8988T (cell line): ENCODE measurements at regions not wholly inside any gene's neighbourhood (a gene's known extent, or its start where the extent isn't known, plus 50 kb on each side); places are given as distances from the start of the nearest gene placed in this dataset.
"Not testable (repeated sequence)": the region's sequence is repeated elsewhere in the genome, so short reads cannot be mapped to it uniquely, and the experiment has no call there.

Experiments
- DNase-seq: peaks from one replicate; pipeline ENCODE4 v3.0.0; 2011

GRCh38 chr1:90396917-90397316 is 320.2 kb downstream of the BARHL2 start:
- DNase-seq = no peak

GRCh38 chr1:90394247-90394646 is 322.9 kb downstream of the BARHL2 start:
- no peak for DNase-seq

GRCh38 chr1:90393025-90393424 is 324.1 kb downstream of the BARHL2 start:
- DNase-seq = no peak

GRCh38 chr1:90391126-90391525 is 326.0 kb downstream of the BARHL2 start:
- no peak for DNase-seq

GRCh38 chr1:90387805-90388204 is 329.3 kb downstream of the BARHL2 start:
- DNase-seq = no peak

- no peak for DNase-seq
Observed at GRCh38 chr1:90386899-90387720, 330.0 kb downstream of the BARHL2 start.

- DNase-seq = no peak
Observed at GRCh38 chr1:90384193-90384592, 332.9 kb downstream of the BARHL2 start.

- no peak for DNase-seq
Observed at GRCh38 chr1:90382161-90382560, 334.9 kb downstream of the BARHL2 start.

- no peak for DNase-seq
Observed at GRCh38 chr1:90381598-90381997, 335.5 kb downstream of the BARHL2 start.

GRCh38 chr1:90371448-90371813 is 345.7 kb downstream of the BARHL2 start:
- DNase-seq = no peak

GRCh38 chr1:90370686-90371447 is 346.2 kb downstream of the BARHL2 start:
- DNase-seq = no peak

GRCh38 chr1:90362163-90362562 is 354.9 kb downstream of the BARHL2 start:
- DNase-seq = no peak

GRCh38 chr1:90361026-90361425 is 356.1 kb downstream of the BARHL2 start:
- DNase-seq = no peak

GRCh38 chr1:90359994-90360393 is 357.1 kb downstream of the BARHL2 start:
- no peak for DNase-seq

- no peak for DNase-seq
Observed at GRCh38 chr1:90358448-90358847, 358.7 kb downstream of the BARHL2 start.

GRCh38 chr1:90357995-90358394 is 359.1 kb downstream of the BARHL2 start:
- DNase-seq = no peak

GRCh38 chr1:90356991-90357390 is 360.1 kb downstream of the BARHL2 start:
- no peak for DNase-seq

- DNase-seq = no peak
Observed at GRCh38 chr1:90356101-90356500, 361.0 kb downstream of the BARHL2 start.

GRCh38 chr1:90354704-90355103 is 359.8 kb downstream of the ZNF326 start:
- no peak for DNase-seq

GRCh38 chr1:90351019-90351418 is 356.1 kb downstream of the ZNF326 start:
- DNase-seq = no peak

GRCh38 chr1:90349510-90349909 is 354.6 kb downstream of the ZNF326 start:
- DNase-seq = no peak

- no peak for DNase-seq
Observed at GRCh38 chr1:90348934-90349333, 354.0 kb downstream of the ZNF326 start.

GRCh38 chr1:90348459-90348858 is 353.5 kb downstream of the ZNF326 start:
- not testable (repeated sequence) for DNase-seq

- DNase-seq = no peak
Observed at GRCh38 chr1:90347366-90347765, 352.5 kb downstream of the ZNF326 start.
